Heart left ventricle (tissue), 16 donors: ENCODE measurements at regions not wholly inside any gene's neighbourhood (a gene's known extent, or its start where the extent isn't known, plus 50 kb on each side); places are given as distances from the start of the nearest gene placed in this dataset.
"Not testable (repeated sequence)": the region's sequence is repeated elsewhere in the genome, so short reads cannot be mapped to it uniquely, and the experiment has no call there.

ENCODE experiments used
- ATAC-seq, 4 donors: fragments of 200-7000 bp; cut with Tn5 transposase; one replicate each; pipeline ENCODE4 v1.9.1; 2020 to 2022; ENCODE audit warnings: moderate library complexity in 4 of 4, mild to moderate bottlenecking in 3 of 4, moderate number of reproducible peaks in 1 of 4
- DNase-seq, 5 donors: peaks; one replicate each; pipeline ENCODE4 v3.0.0-alpha.2; 2020
- H3K27ac ChIP-seq, 12 donors: fragments of 200-600 bp; sonication (generic) in 4 of 12; one replicate each; pipeline versions ENCODE4 v1.5.0 to v1.8.0; 2016 to 2022; ENCODE audit warnings: mild to moderate bottlenecking in 2 of 12
- H3K27me3 ChIP-seq, 9 donors: fragments of 200-600 bp; sonication (generic) in 2 of 9; one replicate each; pipeline versions ENCODE4 v1.5.1 to v1.8.0; 2016 to 2022; ENCODE audit warnings: mild to moderate bottlenecking in 3 of 9
- H3K36me3 ChIP-seq, 9 donors: fragments of 200-600 bp; sonication (generic) in 2 of 9; one replicate each; pipeline versions ENCODE4 v1.5.0 to v1.8.0; 2018 to 2022; ENCODE audit warnings: mild to moderate bottlenecking in 2 of 9
- H3K4me1 ChIP-seq, 12 donors: fragments of 200-600 bp; sonication (generic) in 4 of 12; one replicate each; pipeline versions ENCODE4 v1.5.0 to v1.8.0; 2016 to 2022; ENCODE audit warnings: mild to moderate bottlenecking in 3 of 12
- H3K4me3 ChIP-seq, 12 donors: fragments of 200-600 bp; sonication (generic) in 4 of 12; one replicate each; pipeline versions ENCODE4 v1.5.0 to v1.8.0; 2017 to 2022; ENCODE audit warnings: mild to moderate bottlenecking in 9 of 12, moderate library complexity in 4 of 12
- H3K9me3 ChIP-seq, 12 donors: fragments of 200-600 bp; sonication (generic) in 4 of 12; one replicate each; pipeline versions ENCODE4 v1.5.0 to v1.8.0; 2016 to 2022; ENCODE audit warnings: mild to moderate bottlenecking in 1 of 12
- CTCF ChIP-seq, 12 donors: fragments of 200-600 bp; sonication (generic) in 4 of 12; IDR thresholded peaks; one replicate each; pipeline versions ENCODE4 v1.5.0 to v1.8.0; 2018 to 2022; ENCODE audit warnings: antibody characterized with exemption in 12 of 12, mild to moderate bottlenecking in 5 of 12
- POLR2A ChIP-seq, 2 donors: fragments of 450-650 bp; IDR thresholded peaks; one replicate each; pipeline ENCODE4 v1.6.1; 2017; ENCODE audit warnings: antibody characterized with exemption in 2 of 2, mild to moderate bottlenecking in 2 of 2, moderate library complexity in 2 of 2
- WGBS, 4 donors: extraction: QIAGEN DNeasy Blood & Tissue Kit in 2 of 4; methylation state at CpG; one replicate each; pipeline versions ENCODE4 v1.1.5 to v1.1.7; 2013 to 2018; 5-methylcytosine and 5-hydroxymethylcytosine counted together
- intact Hi-C, 10 donors: fragments of 100-400 bp; cut with DNase I; formaldehyde crosslinking; loops; one replicate each; pipeline versions ENCODE4 v1.11.1 to v1.14.2; 2022
- donor health status: ischemic (EF 13 %, LVEDD 7.1; RV severe dilation, severe dysfunction).
- donor health status: healthy with polysubstance abuse.
- donor health status: DM: no; HTN: yes; CAD: no.
- donor health status: DM: no; HTN: no; CAD: no.
- donor health status: ischemic (EF 25% LVEDD 6.9; RV normal size, moderate dysfunction).
- donor health status: ischemic (EF 25% LVEDD 5.7; RV mildly dilated, moderate dysfunction).
- donor health status: healthy.
- donor health status: DM: yes; HTN: yes; CAD: no.
- donor health status: ischemic (EF 35%, LVEDD 5.7; RV mildly dilated, moderate dysfunction).
- donor health status: nonischemic (EF 11% LVEDD 7.7; RV severe dilation, severe dysfunction).
- donor health status: DM: yes; HTN: yes; CAD: no.
- donor health status: PGD.
- donor health status: ischemic (EF 29% LVEDD 5.4; RV normal size, mild dysfunction).
- donor health status: nonischemic (EF 23%, LVEDD 6.1; RV moderate dilation, normal function).

- Histone ChIP-seq H3K27ac (no peak overlapping the region), H3K4me1 (peaks cover 0 to 50% (median 22%) of the 10 kb centered on the region in 12 donors), H3K9me3 (peaks cover 0 to 5% (median 0%) of the 10 kb centered on the region in 12 donors), H3K27me3 (no peaks in the 10 kb centered on the region), H3K36me3 (no peaks in the 10 kb centered on the region), H3K4me3 (no peak overlapping the region)
- intact Hi-C loops, result no loop called here
- 83 to 90% (median 89%) methylated on average over 10 of the region's 10 CpGs for WGBS, 4 donors
- no peak for TF ChIP-seq CTCF (IDR thresholded peaks at IDR 0.05)
- no peak for TF ChIP-seq POLR2A (IDR thresholded peaks at IDR 0.05)
- DNase-seq (no peak), ATAC-seq (no peak)
Measured at GRCh38 chr10:118963341-118963740, 66.2 kb upstream of the NANOS1 start.

GRCh38 chr10:118963933-118964332 is 65.6 kb upstream of the NANOS1 start:
- intact Hi-C loops, result no loop called here
- no peak for DNase-seq

GRCh38 chr10:118964476-118964875 is 65.0 kb upstream of the NANOS1 start:
- intact Hi-C loops, result not testable (repeated sequence)

More at GRCh38 chr10:118963933-118964332, 65.6 kb upstream of the NANOS1 start:
- no peak for ATAC-seq
- 95 to 100% (median 98%) methylated on average over 2 of the region's 2 CpGs for WGBS, 4 donors
- Histone ChIP-seq H3K4me3 (no peak overlapping the region), H3K27me3 (no peaks in the 10 kb centered on the region), H3K9me3 (peaks cover 0 to 5% (median 0%) of the 10 kb centered on the region in 12 donors), H3K4me1 (peaks cover 0 to 44% (median 16%) of the 10 kb centered on the region in 12 donors), H3K27ac (no peak overlapping the region), H3K36me3 (no peaks in the 10 kb centered on the region)
- TF ChIP-seq POLR2A (IDR thresholded peaks at IDR 0.05), result no peak

GRCh38 chr10:118965096-118965495 is 64.4 kb upstream of the NANOS1 start:
- 88 to 100% (median 92%) methylated on average over 2 of the region's 2 CpGs for WGBS, 4 donors
- Histone ChIP-seq H3K27ac (no peak overlapping the region), H3K4me1 (peaks cover 0 to 33% (median 5%) of the 10 kb centered on the region in 12 donors), H3K9me3 (peaks cover 0 to 5% (median 0%) of the 10 kb centered on the region in 12 donors), H3K4me3 (no peak overlapping the region), H3K36me3 (no peaks in the 10 kb centered on the region), H3K27me3 (no peaks in the 10 kb centered on the region)
- DNase-seq (no peak), ATAC-seq (no peak)
- TF ChIP-seq POLR2A (IDR thresholded peaks at IDR 0.05), result no peak
- TF ChIP-seq CTCF (IDR thresholded peaks at IDR 0.05), result no peak
- intact Hi-C loops, result loop anchor here in 4 of 10 donors (5.0 kb wide), 2 partner anchors 57 to 62 kb away; partner anchors contain the start of gene NANOS1 (in 3 of the 4)

More at GRCh38 chr10:118964476-118964875, 65.0 kb upstream of the NANOS1 start:
- WGBS, 4 donors, result 74 to 100% (median 92%) methylated on average over 3 of the region's 3 CpGs
- H3K36me3 ChIP-seq, DNase-seq, H3K27me3 ChIP-seq, H3K27ac ChIP-seq, ATAC-seq, H3K9me3 ChIP-seq, H3K4me3 ChIP-seq: not testable (repeated sequence)
- H3K4me1 ChIP-seq, result peaks cover 0 to 39% (median 11%) of the 10 kb centered on the region in 12 donors

- H3K9me3 ChIP-seq, result peaks cover 0 to 5% (median 0%) of the 10 kb centered on the region in 12 donors
- DNase-seq, result no peak
- no peak overlapping the region for H3K27ac ChIP-seq
- H3K27me3 ChIP-seq, result no peaks in the 10 kb centered on the region
- TF ChIP-seq POLR2A (IDR thresholded peaks at IDR 0.05) (no peak), CTCF (IDR thresholded peaks at IDR 0.05) (no peak)
- no peak for ATAC-seq
- 75 to 79% (median 77%) methylated on average over 8 to 9 of the region's 9 CpGs for WGBS, 4 donors
- no peaks in the 10 kb centered on the region for H3K36me3 ChIP-seq
- no peak overlapping the region for H3K4me3 ChIP-seq
- intact Hi-C loops, result loop anchor here in 4 of 10 donors (5.0 kb wide), 2 partner anchors 57 to 62 kb away; partner anchors contain the start of gene NANOS1 (in 3 of the 4)
- H3K4me1 ChIP-seq, result peaks cover 0 to 28% (median 3%) of the 10 kb centered on the region in 12 donors
Measured at GRCh38 chr10:118965645-118966044, 63.9 kb upstream of the NANOS1 start.
